ENCODE measurements at regions not wholly inside any gene's neighbourhood (a gene's known extent, or its start where the extent isn't known, plus 50 kb on each side); places are given as distances from the start of the nearest gene placed in this dataset.

GRCh38 chr3:178406206-178406605 lies 130.0 kb upstream of the KCNMB2 start:
- TF ChIP-seq CTCF (IDR thresholded peaks at IDR 0.05): no peak

- no peak for TF ChIP-seq CTCF (IDR thresholded peaks at IDR 0.05)
Observed at GRCh38 chr3:178415384-178415783, 120.9 kb upstream of the KCNMB2 start.

GRCh38 chr3:178417736-178418135 lies 118.5 kb upstream of the KCNMB2 start:
- no peak for TF ChIP-seq CTCF (IDR thresholded peaks at IDR 0.05)

- TF ChIP-seq CTCF (IDR thresholded peaks at IDR 0.05): no peak
Observed at GRCh38 chr3:178419071-178419470, 117.2 kb upstream of the KCNMB2 start.

- TF ChIP-seq CTCF (IDR thresholded peaks at IDR 0.05): no peak
Observed at GRCh38 chr3:178420033-178420432, 116.2 kb upstream of the KCNMB2 start.

- TF ChIP-seq CTCF (IDR thresholded peaks at IDR 0.05): no peak
Observed at GRCh38 chr3:178421069-178421468, 115.2 kb upstream of the KCNMB2 start.

- TF ChIP-seq CTCF (IDR thresholded peaks at IDR 0.05): no peak
Observed at GRCh38 chr3:178422406-178422805, 113.8 kb upstream of the KCNMB2 start.

GRCh38 chr3:178428037-178428436 lies 108.2 kb upstream of the KCNMB2 start:
- TF ChIP-seq CTCF (IDR thresholded peaks at IDR 0.05): no peak

All from LNCAP (cell line).